Endothelial cell of umbilical vein (primary cell): ENCODE measurements at regions not wholly inside any gene's neighbourhood (a gene's known extent, or its start where the extent isn't known, plus 50 kb on each side); places are given as distances from the start of the nearest gene placed in this dataset.
"Not testable (repeated sequence)": the region's sequence is repeated elsewhere in the genome, so short reads cannot be mapped to it uniquely, and the experiment has no call there.

Source experiments
- BruUV-seq: library from RNA; stranded (reverse); fragments of 400-500 nt; replicated peaks from 2 replicates; lab custom pipeline; 2021; lab: Mats Ljungman, UMichigan
- CTCF ChIA-PET: fragments of 300-600, 350-600 bp; sonication (Branson Sonifier 250); formaldehyde crosslinking; loops from one replicate; lab custom pipeline; 2021; ENCODE audit warnings: antibody characterized with exemption, inconsistent platforms; lab: Charles Lee
- POLR2A ChIA-PET: fragments of 300-600, 350-600 bp; sonication (Branson Sonifier 250); formaldehyde crosslinking; loops from one replicate; lab custom pipeline; 2021; ENCODE audit warnings: antibody characterized with exemption, inconsistent platforms; lab: Charles Lee
- DNase-seq: peaks from one replicate; pipeline ENCODE4 v3.0.0-alpha.2; 2011; ENCODE audit warnings: low read depth, low spot score
- FAIRE-seq: peaks from 2 replicates; lab custom pipeline; 2011; peaks lifted over from hg19 to GRCh38; lab: Jason Lieb, UNC
- H2AFZ ChIP-seq: 2 replicates; pipeline ENCODE4 v1.6.0; 2012; ENCODE audit warnings: low read depth, low read length, control low read depth, inconsistent platforms
- H3K27ac ChIP-seq: 2 replicates; pipeline ENCODE4 v1.5.1; 2011; ENCODE audit warnings: low read depth, mild to moderate bottlenecking, control low read depth, low read length, moderate library complexity; ENCODE audit not compliant: insufficient read depth
- H3K27me3 ChIP-seq, 2 experiments: 2 replicates each; pipeline versions ENCODE4 v1.6.0 to v1.6.1; 2011; ENCODE audit warnings: low read length in 2 of 2, mixed read lengths in 1 of 2; ENCODE audit not compliant: control insufficient read depth in 2 of 2, insufficient read depth in 2 of 2
- H3K36me3 ChIP-seq, 2 experiments: 2 replicates in 1 of 2; 3 replicates in 1 of 2; pipeline ENCODE4 v1.5.1; 2011; ENCODE audit warnings: low read length in 2 of 2, mild to moderate bottlenecking in 1 of 2, moderate library complexity in 1 of 2; ENCODE audit not compliant: control insufficient read depth in 2 of 2, insufficient read depth in 2 of 2; ENCODE audit errors: extremely low read depth in 1 of 2
- H3K4me1 ChIP-seq: 3 replicates; pipeline ENCODE4 v1.5.1; 2011; ENCODE audit warnings: mild to moderate bottlenecking, low read length; ENCODE audit not compliant: control insufficient read depth, insufficient read depth; ENCODE audit errors: extremely low read depth
- H3K4me2 ChIP-seq: 2 replicates; pipeline ENCODE4 v1.6.1; 2011; ENCODE audit warnings: low read length, control low read depth, mixed read lengths; ENCODE audit not compliant: insufficient read depth
- H3K4me3 ChIP-seq, 3 experiments: fragments of 200-600 bp in 1 of 3; sonication (generic), shearing (Covaris generic) in 1 of 3; replicated peaks in 1 of 3; 2 replicates each; pipeline ENCODE4 v1.5.1; 2011 to 2016; ENCODE audit warnings: control low read depth in 3 of 3, low read length in 3 of 3, mild to moderate bottlenecking in 2 of 3, inconsistent platforms in 1 of 3, low read depth in 1 of 3, moderate library complexity in 1 of 3; ENCODE audit not compliant: insufficient read depth in 1 of 3
- H3K79me2 ChIP-seq: 2 replicates; pipeline ENCODE4 v1.6.0; 2012; ENCODE audit warnings: low read length, inconsistent platforms; ENCODE audit not compliant: control insufficient read depth, insufficient read depth
- H3K9ac ChIP-seq: replicated peaks from 2 replicates; pipeline ENCODE3; 2011; ENCODE audit warnings: low read length, control low read depth; ENCODE audit not compliant: insufficient read depth; ENCODE audit errors: extremely low read depth
- H3K9me1 ChIP-seq: replicated peaks from 3 replicates; pipeline ENCODE4 v1.6.0; 2011; ENCODE audit warnings: mild to moderate bottlenecking, low read length; ENCODE audit not compliant: control insufficient read depth, insufficient read depth; ENCODE audit errors: extremely low read depth
- H3K9me3 ChIP-seq: replicated peaks from 2 replicates; pipeline ENCODE4 v1.5.1; 2012; ENCODE audit warnings: low read length, inconsistent platforms; ENCODE audit not compliant: control insufficient read depth, insufficient read depth
- H4K20me1 ChIP-seq: replicated peaks from 2 replicates; pipeline ENCODE3; 2011; ENCODE audit warnings: mild to moderate bottlenecking, low read length; ENCODE audit not compliant: control insufficient read depth, insufficient read depth; ENCODE audit errors: extremely low read depth
- EZH2 ChIP-seq: IDR thresholded peaks from 2 replicates; pipeline ENCODE4 v1.6.1; 2012; ENCODE audit warnings: borderline replicate concordance, low read depth, mild to moderate bottlenecking, moderate library complexity, low read length, inconsistent platforms; ENCODE audit not compliant: severe bottlenecking
- FOS ChIP-seq: IDR thresholded peaks from 2 replicates; pipeline ENCODE4 v1.6.1; 2011; ENCODE audit warnings: mild to moderate bottlenecking, low read length, moderate library complexity, borderline replicate concordance; ENCODE audit not compliant: insufficient read depth
- GATA2 ChIP-seq: IDR thresholded peaks from 2 replicates; pipeline ENCODE4 v1.7.0; 2011; ENCODE audit warnings: low read depth, mild to moderate bottlenecking, moderate library complexity, mixed read lengths, low read length; ENCODE audit not compliant: insufficient read length, insufficient read depth
- JUN ChIP-seq: IDR thresholded peaks from 2 replicates; pipeline ENCODE4 v1.6.1; 2011; ENCODE audit warnings: borderline replicate concordance, low read depth; ENCODE audit not compliant: insufficient read length, insufficient read depth
- MYC ChIP-seq: IDR thresholded peaks from one replicate; pipeline ENCODE4 v1.6.1; 2011; ENCODE audit warnings: mild to moderate bottlenecking, low read depth, low read length
- POLR2A ChIP-seq: IDR thresholded peaks from 2 replicates; pipeline ENCODE4 v1.6.1; 2012; ENCODE audit warnings: low read depth, mild to moderate bottlenecking, control low read depth, low read length
- POLR2AphosphoS5 ChIP-seq: IDR thresholded peaks from 2 replicates; pipeline ENCODE4 v1.6.1; 2012; ENCODE audit warnings: low read depth, mild to moderate bottlenecking, control low read depth, low read length, moderate library complexity; ENCODE audit not compliant: insufficient read depth
- dilution Hi-C: fragments of 300-500 bp; cut with MboI; formaldehyde crosslinking; loops from one replicate; pipeline ENCODE4 v1.15.0; 2019; ENCODE audit warnings: low sequenced_read_pairs; ENCODE audit not compliant: extremely low pct_ligation_motif_present
- intact Hi-C: fragments of 100-400 bp; cut with micrococcal nuclease; formaldehyde crosslinking; loops from one replicate; pipeline ENCODE4 v1.10.0; 2022
- TF ChIP-seq, protein P1 (sequence below), 2 donors: IDR thresholded peaks; 1 replicate in 1 of 2; 2 replicates in 1 of 2; pipeline ENCODE4 v1.5.1; 2011; ENCODE audit warnings: low read length in 2 of 2, mild to moderate bottlenecking in 2 of 2, moderate library complexity in 2 of 2, control low read depth in 1 of 2, inconsistent platforms in 1 of 2, low read depth in 1 of 2; ENCODE audit not compliant: insufficient read depth in 1 of 2; ENCODE audit errors: extremely low read depth in 1 of 2
- TF ChIP-seq, protein P2 (sequence below): IDR thresholded peaks from 2 replicates; pipeline ENCODE4 v1.6.1; 2011; ENCODE audit not compliant: insufficient read depth, insufficient read length

DNA sequence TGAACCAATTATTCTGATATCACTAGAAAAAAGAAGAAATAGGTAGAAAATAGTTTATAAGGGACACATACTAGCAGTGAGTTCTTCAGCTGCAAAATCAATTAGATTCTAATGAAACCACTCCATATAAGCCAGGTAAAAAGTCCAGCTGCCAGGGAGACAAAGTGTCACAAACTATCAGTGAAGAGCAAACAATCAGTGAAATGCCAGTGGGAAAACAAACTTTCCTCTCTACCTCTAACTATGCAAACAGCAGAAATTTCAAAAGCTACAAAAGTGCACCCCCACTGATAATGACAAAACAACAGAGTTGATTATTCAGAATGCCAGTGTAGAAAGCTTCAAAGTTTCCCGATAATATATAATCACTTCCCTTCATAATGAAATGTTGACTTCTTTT, 637.2 kb upstream of the ITGA1 start:
- no peak overlapping the region for H3K9ac ChIP-seq
- intact Hi-C loops (no loop called here), dilution Hi-C loops (no loop called here)
- ChIA-PET CTCF (interaction anchor here (0.9 kb wide), 1 partner anchor 31 kb away, joined by 3 read pairs; no protein-coding TSS in a partner anchor), POLR2A (no interaction called here)
- no peaks in the 10 kb centered on the region for H3K9me3 ChIP-seq
- TF ChIP-seq, protein P1, sequence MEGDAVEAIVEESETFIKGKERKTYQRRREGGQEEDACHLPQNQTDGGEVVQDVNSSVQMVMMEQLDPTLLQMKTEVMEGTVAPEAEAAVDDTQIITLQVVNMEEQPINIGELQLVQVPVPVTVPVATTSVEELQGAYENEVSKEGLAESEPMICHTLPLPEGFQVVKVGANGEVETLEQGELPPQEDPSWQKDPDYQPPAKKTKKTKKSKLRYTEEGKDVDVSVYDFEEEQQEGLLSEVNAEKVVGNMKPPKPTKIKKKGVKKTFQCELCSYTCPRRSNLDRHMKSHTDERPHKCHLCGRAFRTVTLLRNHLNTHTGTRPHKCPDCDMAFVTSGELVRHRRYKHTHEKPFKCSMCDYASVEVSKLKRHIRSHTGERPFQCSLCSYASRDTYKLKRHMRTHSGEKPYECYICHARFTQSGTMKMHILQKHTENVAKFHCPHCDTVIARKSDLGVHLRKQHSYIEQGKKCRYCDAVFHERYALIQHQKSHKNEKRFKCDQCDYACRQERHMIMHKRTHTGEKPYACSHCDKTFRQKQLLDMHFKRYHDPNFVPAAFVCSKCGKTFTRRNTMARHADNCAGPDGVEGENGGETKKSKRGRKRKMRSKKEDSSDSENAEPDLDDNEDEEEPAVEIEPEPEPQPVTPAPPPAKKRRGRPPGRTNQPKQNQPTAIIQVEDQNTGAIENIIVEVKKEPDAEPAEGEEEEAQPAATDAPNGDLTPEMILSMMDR (IDR thresholded peaks at IDR 0.05; ENCODE audit: extremely low read depth in 1 of 2, insufficient read depth in 1 of 2, low read depth in 1 of 2, low read length in 2 of 2) = no peak
- no peak for TF ChIP-seq MYC
- TF ChIP-seq EZH2 = no peak
- TF ChIP-seq, protein P2, sequence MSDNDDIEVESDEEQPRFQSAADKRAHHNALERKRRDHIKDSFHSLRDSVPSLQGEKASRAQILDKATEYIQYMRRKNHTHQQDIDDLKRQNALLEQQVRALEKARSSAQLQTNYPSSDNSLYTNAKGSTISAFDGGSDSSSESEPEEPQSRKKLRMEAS = no peak
- TF ChIP-seq POLR2A = no peak
- TF ChIP-seq POLR2AphosphoS5 = no peak
- no peak for TF ChIP-seq GATA2
- no peak for TF ChIP-seq FOS
- no peak for TF ChIP-seq JUN
- no TSS peak for BruUV-seq
- H3K27me3 ChIP-seq = no peaks in the 10 kb centered on the region
- no peak for DNase-seq
- H3K27ac ChIP-seq = no peak overlapping the region
- H3K4me1 ChIP-seq = no peaks in the 10 kb centered on the region
- no peaks in the 10 kb centered on the region for H3K79me2 ChIP-seq
- H3K4me2 ChIP-seq = no peak overlapping the region
- no peak overlapping the region for H3K4me3 ChIP-seq
- H2AFZ ChIP-seq = no peak overlapping the region
- FAIRE-seq = no peak
- no peaks in the 10 kb centered on the region for H3K9me1 ChIP-seq
- H4K20me1 ChIP-seq = no peaks in the 10 kb centered on the region
- H3K36me3 ChIP-seq = no peaks in the 10 kb centered on the region

DNA sequence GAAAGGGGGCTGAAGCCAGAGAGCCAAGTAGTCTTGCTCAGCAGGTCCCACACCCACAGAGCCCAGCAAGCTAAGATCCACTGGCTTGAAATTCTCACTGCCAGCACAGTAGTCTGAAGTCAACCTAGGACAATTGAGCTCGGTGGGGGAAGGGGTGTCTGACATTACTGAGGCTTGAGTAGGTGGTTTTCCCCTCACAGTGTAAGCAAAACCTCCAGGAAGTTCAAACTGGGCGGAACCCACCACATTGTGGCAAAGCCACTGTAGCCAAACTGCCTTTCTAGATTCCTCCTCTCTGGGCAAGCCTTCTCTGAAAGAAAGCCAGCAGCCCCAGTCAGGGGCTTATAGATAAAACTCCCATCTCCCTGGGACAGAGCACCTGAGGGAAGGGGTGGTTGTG, 630.9 kb upstream of the ITGA1 start:
- POLR2A ChIA-PET, H3K9me3 ChIP-seq, H3K4me2 ChIP-seq, H2AFZ ChIP-seq, H3K9me1 ChIP-seq, dilution Hi-C loops, DNase-seq, BruUV-seq, H3K27me3 ChIP-seq, FAIRE-seq, H3K79me2 ChIP-seq, intact Hi-C loops, H3K4me3 ChIP-seq, H3K27ac ChIP-seq, H3K9ac ChIP-seq, CTCF ChIA-PET, H3K4me1 ChIP-seq, H4K20me1 ChIP-seq, H3K36me3 ChIP-seq: not testable (repeated sequence)

DNA sequence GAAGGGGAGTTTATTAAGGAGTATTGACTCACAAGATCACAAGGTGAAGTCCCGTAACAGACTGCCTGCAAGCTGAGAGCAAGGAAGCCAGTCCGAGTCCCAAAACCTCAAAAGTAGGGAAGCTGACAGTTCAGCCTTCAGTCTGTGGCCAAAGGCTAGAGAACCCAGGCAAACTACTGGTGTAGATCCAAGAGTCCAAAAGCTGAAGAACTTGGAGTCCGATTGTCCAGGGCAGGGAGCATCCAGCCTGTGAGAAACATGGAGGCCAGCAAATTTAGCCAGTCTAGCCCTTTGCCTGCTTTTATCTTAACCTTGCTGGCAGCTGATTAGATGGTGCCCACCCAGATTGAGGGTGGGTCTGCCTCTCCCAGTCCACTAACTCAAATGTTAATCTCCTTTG, 621.9 kb upstream of the ITGA1 start:
- POLR2A ChIA-PET = not testable (repeated sequence)

More for the DNA sequence above, 621.9 kb upstream of the ITGA1 start:
- H3K27ac ChIP-seq, intact Hi-C loops, H3K4me2 ChIP-seq, H2AFZ ChIP-seq, FAIRE-seq, dilution Hi-C loops, H3K79me2 ChIP-seq, H3K4me1 ChIP-seq, H4K20me1 ChIP-seq, H3K36me3 ChIP-seq, H3K27me3 ChIP-seq, DNase-seq, H3K9me3 ChIP-seq, H3K9me1 ChIP-seq, BruUV-seq, H3K9ac ChIP-seq, H3K4me3 ChIP-seq, CTCF ChIA-PET: not testable (repeated sequence)
